Osteocyte (in vitro differentiated cells): ENCODE measurements at regions not wholly inside any gene's neighbourhood (a gene's known extent, or its start where the extent isn't known, plus 50 kb on each side); places are given as distances from the start of the nearest gene placed in this dataset.
"Not testable (repeated sequence)": the region's sequence is repeated elsewhere in the genome, so short reads cannot be mapped to it uniquely, and the experiment has no call there.

ENCODE experiments used
- DNase-seq: peaks from one replicate; pipeline ENCODE4 v3.0.0; 2021; ENCODE audit warnings: mixed read lengths; ENCODE audit not compliant: unreplicated experiment; ENCODE audit errors: extremely low spot score
- H3K27ac Mint-ChIP-seq: one replicate; pipeline ENCODE4 v1.8.0; 2021; ENCODE audit warnings: mild to moderate bottlenecking, mixed read lengths; ENCODE audit not compliant: unreplicated experiment
- H3K27me3 Mint-ChIP-seq: one replicate; pipeline ENCODE4 v1.8.0; 2021; ENCODE audit warnings: mixed read lengths; ENCODE audit not compliant: unreplicated experiment
- H3K36me3 Mint-ChIP-seq: one replicate; pipeline ENCODE4 v1.8.0; 2021; ENCODE audit warnings: mixed read lengths; ENCODE audit not compliant: unreplicated experiment
- H3K4me1 Mint-ChIP-seq: one replicate; pipeline ENCODE4 v1.8.0; 2021; ENCODE audit warnings: mixed read lengths; ENCODE audit not compliant: unreplicated experiment
- H3K4me3 Mint-ChIP-seq: one replicate; pipeline ENCODE4 v1.8.0; 2021; ENCODE audit warnings: mild to moderate bottlenecking, moderate library complexity, mixed read lengths; ENCODE audit not compliant: unreplicated experiment
- H3K9me3 Mint-ChIP-seq: one replicate; pipeline ENCODE4 v1.8.0; 2021; ENCODE audit warnings: mixed read lengths; ENCODE audit not compliant: unreplicated experiment
- TF ChIP-seq, protein P1 (sequence below): fragments of 200-600 bp; sonication (generic); IDR thresholded peaks from 2 replicates; pipeline ENCODE4 v1.5.0; 2021; ENCODE audit warnings: antibody characterized with exemption, mild to moderate bottlenecking, moderate library complexity

DNA sequence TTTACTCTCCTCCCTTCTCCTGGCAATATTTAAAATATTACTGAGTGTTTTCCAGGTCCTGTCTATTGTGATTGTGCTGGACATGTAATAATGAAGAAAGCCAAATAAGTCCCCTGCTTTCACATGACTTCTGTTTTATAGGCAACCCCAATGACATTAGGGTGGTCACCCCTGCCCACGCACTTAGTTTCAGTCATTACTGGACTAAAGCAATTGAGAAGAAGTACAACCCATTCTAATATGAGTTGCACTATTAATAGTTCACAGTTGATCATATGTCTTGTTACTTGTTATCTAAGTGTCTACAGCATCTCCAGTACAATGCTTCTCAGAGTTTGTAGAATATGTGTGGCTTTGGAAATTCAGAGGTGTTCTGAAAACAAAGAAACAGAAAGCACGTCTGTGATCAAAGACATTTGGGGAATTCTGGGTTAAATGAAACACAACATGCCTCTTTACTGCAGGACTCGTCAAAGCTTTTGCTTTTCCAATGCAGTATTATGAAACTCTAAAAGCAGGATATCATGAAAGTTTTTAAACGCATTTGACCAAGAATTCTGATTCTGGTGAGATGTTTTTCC is 789.5 kb downstream of the DHX35 start:
- DNase-seq = no peak
- no peak overlapping the region for H3K27ac Mint-ChIP-seq
- peaks cover 1% of the 10 kb centered on the region for H3K36me3 Mint-ChIP-seq
- H3K4me1 Mint-ChIP-seq = no peaks in the 10 kb centered on the region
- H3K27me3 Mint-ChIP-seq = peaks cover 11% of the 10 kb centered on the region
- no peak overlapping the region for H3K4me3 Mint-ChIP-seq
- peaks cover 21% of the 10 kb centered on the region for H3K9me3 Mint-ChIP-seq
- TF ChIP-seq, protein P1, sequence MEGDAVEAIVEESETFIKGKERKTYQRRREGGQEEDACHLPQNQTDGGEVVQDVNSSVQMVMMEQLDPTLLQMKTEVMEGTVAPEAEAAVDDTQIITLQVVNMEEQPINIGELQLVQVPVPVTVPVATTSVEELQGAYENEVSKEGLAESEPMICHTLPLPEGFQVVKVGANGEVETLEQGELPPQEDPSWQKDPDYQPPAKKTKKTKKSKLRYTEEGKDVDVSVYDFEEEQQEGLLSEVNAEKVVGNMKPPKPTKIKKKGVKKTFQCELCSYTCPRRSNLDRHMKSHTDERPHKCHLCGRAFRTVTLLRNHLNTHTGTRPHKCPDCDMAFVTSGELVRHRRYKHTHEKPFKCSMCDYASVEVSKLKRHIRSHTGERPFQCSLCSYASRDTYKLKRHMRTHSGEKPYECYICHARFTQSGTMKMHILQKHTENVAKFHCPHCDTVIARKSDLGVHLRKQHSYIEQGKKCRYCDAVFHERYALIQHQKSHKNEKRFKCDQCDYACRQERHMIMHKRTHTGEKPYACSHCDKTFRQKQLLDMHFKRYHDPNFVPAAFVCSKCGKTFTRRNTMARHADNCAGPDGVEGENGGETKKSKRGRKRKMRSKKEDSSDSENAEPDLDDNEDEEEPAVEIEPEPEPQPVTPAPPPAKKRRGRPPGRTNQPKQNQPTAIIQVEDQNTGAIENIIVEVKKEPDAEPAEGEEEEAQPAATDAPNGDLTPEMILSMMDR = no peak

DNA sequence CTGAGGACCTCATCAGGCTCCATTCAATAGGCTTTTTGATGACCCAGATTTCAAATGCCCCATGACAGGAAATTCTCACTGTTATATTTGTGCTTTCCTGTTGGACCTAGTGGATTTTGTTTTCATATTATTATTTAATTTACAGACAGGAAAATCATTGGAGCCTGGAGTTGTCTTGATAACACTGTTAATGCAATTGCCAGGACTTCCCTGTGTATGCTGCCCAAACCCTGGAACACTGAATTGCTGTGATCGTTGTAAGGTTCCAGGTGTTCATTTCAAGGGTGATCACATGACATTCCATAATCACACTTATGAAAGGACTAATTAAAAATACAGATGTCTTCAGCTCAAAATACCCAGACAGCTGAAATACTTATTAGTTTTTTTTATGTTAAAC is 783.2 kb downstream of the DHX35 start:
- Mint-ChIP-seq H3K4me3 (no peak overlapping the region), H3K9me3 (peaks cover 17% of the 10 kb centered on the region), H3K4me1 (no peaks in the 10 kb centered on the region), H3K27me3 (peaks cover 6% of the 10 kb centered on the region), H3K27ac (no peak overlapping the region), H3K36me3 (peaks cover 1% of the 10 kb centered on the region)
- DNase-seq = no peak
- TF ChIP-seq, protein P1 = no peak

DNA sequence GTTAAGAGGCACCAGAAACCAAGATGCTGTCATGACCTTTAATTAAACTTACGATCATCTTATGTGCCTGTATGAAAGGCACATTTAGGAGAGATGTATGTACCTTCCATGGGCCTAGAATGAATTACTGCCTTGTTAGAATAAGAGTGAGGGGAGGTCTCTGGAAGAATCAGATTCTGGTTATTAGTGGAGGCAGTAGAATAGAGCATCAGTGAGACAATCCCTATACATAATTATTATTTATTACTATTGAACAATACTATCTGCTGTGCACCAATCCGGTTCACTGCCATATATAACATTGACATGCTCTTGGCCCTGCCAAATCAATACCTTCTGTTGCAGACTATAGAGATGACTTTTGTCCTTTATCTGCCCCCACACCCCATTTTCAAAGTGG is 776.5 kb downstream of the DHX35 start:
- H3K36me3 Mint-ChIP-seq = no peaks in the 10 kb centered on the region
- TF ChIP-seq, protein P1 = no peak
- H3K4me3 Mint-ChIP-seq = no peak overlapping the region
- no peak overlapping the region for H3K27ac Mint-ChIP-seq
- no peaks in the 10 kb centered on the region for H3K9me3 Mint-ChIP-seq
- peaks cover 2% of the 10 kb centered on the region for H3K4me1 Mint-ChIP-seq
- peaks cover 3% of the 10 kb centered on the region for H3K27me3 Mint-ChIP-seq
- no peak for DNase-seq

DNA sequence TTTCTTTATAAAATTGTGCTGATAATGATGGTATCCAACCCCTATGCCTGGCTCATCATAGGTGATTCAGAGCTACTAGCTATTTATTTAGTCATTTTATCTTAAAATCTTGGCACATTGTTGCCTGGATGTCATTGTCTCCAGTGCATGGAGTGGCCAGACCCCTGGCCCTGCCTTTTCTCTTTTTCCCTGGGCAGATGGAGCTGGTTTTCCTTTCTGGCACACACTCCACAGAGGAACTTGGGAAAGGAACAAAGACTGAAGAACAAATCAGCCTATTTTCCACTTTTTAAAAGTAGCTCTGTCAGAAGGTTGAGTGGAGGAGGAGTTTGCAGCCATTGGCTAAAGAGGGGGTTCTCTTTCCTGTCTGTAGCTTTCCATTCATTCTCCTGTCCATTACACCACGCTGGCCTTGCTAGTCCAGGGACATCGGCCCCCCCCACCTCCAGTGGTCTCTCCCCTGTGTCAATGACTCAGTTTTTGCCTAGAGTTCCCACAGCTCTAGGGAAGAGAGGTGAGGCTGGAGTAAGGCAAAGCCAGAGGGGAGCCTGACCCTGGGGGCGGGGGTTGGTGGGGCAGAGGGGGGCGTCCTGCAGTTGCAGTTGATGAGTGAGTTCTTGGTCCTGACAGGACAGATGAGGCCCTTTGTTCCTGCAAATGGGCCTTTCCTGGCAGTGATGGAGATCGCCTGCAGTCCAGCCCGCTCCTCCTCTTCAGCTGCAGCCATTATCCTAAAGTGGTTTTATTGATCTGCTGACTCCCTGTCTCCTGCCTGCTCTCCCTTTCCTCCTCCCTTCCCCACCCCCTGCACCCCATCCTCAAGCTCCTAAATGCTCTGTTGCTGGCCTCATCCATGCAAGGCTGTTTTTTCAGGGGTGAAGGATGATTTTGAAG is 774.5 kb downstream of the DHX35 start:
- peaks cover 2% of the 10 kb centered on the region for H3K4me1 Mint-ChIP-seq
- H3K9me3 Mint-ChIP-seq = peaks cover 7% of the 10 kb centered on the region
- TF ChIP-seq, protein P1 = no peak
- no peak overlapping the region for H3K4me3 Mint-ChIP-seq
- no peak for DNase-seq
- no peak overlapping the region for H3K27ac Mint-ChIP-seq
- H3K27me3 Mint-ChIP-seq = peaks cover 7% of the 10 kb centered on the region
- peaks cover 5% of the 10 kb centered on the region for H3K36me3 Mint-ChIP-seq

DNA sequence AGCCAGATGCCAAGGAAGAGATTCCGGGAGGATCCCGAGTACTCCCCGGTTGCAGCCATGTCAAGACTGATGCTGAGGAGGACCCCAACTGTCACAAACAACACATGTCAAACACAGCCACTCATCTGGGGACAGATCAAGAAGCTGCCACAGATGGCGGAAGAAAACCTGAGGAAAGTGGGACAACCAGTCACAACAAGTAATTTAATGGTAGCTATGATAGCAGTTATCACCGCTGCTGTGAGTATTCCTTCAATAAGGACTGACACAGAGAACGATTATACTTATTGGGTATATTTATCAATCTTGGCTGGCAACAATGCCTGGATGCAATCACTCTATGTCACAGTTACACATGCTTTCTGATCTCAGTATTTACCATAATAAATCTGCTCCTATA is 763.4 kb downstream of the DHX35 start:
- H3K36me3 Mint-ChIP-seq, H3K27ac Mint-ChIP-seq, H3K4me3 Mint-ChIP-seq, H3K4me1 Mint-ChIP-seq, H3K27me3 Mint-ChIP-seq, DNase-seq: not testable (repeated sequence)
- peaks cover 36% of the 10 kb centered on the region for H3K9me3 Mint-ChIP-seq
